ENCODE measurements at regions not wholly inside any gene's neighbourhood (a gene's known extent, or its start where the extent isn't known, plus 50 kb on each side); places are given as distances from the start of the nearest gene placed in this dataset.

GRCh38 chr3:177571271-177571943 is 374.1 kb upstream of the TBL1XR1 start:
- Histone ChIP-seq H3K9me3 (ENCODE audit: low read depth) (no peaks in the 10 kb centered on the region), H3K4me3 (no peak overlapping the region), H3K36me3 (no peaks in the 10 kb centered on the region), H3K4me1 (ENCODE audit: low read depth) (no peaks in the 10 kb centered on the region), H3K27ac (no peak overlapping the region), H3K27me3 (no peaks in the 10 kb centered on the region)
- TF ChIP-seq CTCF (IDR thresholded peaks at IDR 0.05; ENCODE audit: low read depth, low read length) = no peak
- no peak for DNase-seq (ENCODE audit: low read depth in 1 of 2, low spot score in 1 of 2)

- H3K4me1 ChIP-seq (ENCODE audit: low read depth) = no peaks in the 10 kb centered on the region
- no peaks in the 10 kb centered on the region for H3K9me3 ChIP-seq (ENCODE audit: low read depth)
- no peaks in the 10 kb centered on the region for H3K27me3 ChIP-seq
- no peak for DNase-seq (ENCODE audit: low read depth in 1 of 2, low spot score in 1 of 2)
- no peak overlapping the region for H3K4me3 ChIP-seq
- no peak overlapping the region for H3K27ac ChIP-seq
- TF ChIP-seq CTCF (IDR thresholded peaks at IDR 0.05; ENCODE audit: low read depth, low read length) = no peak
- no peaks in the 10 kb centered on the region for H3K36me3 ChIP-seq
These were observed 374.6 kb upstream of the TBL1XR1 start for GRCh38 chr3:177571944-177572315.

DNA sequence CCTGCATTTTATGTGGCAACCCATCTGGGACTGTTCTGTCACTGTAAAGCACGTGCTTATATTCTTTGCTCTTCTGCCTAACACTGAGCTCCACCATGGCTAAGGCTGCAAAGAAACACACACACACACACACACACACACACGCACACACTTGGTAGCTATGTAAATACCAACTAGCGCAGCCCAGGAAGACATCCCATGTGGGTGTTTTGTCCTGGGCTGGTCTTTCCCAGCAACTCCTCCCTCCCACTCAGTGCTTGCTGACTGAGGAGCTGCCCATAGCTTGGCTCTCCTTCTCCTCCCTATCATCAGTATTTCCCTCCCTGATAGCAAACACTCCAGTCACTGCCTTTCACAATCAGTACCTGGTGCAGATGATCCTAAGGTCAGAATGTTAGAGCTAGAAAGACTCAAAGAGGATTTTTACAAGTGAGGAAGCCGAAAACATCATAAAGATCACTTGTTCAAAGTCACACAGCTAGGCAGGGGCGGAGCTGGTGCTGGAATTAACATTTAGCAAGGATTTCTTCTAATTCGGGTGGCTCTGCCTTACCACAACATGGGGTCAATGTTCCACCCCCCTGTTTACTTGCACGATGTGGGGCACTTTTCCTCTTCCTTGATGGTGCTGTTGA is 377.1 kb upstream of the TBL1XR1 start:
- peak; percentile 11 to 95 for DNase-seq (ENCODE audit: low read depth in 1 of 2, low spot score in 1 of 2)
- TF ChIP-seq CTCF (IDR thresholded peaks at IDR 0.05; ENCODE audit: low read depth, low read length) = no peak
- no peaks in the 10 kb centered on the region for H3K9me3 ChIP-seq (ENCODE audit: low read depth)
- H3K4me1 ChIP-seq (ENCODE audit: low read depth) = no peaks in the 10 kb centered on the region
- no peak overlapping the region for H3K4me3 ChIP-seq
- no peaks in the 10 kb centered on the region for H3K36me3 ChIP-seq
- no peaks in the 10 kb centered on the region for H3K27me3 ChIP-seq
- H3K27ac ChIP-seq = no peak overlapping the region

GRCh38 chr3:177576746-177577145 is 379.5 kb upstream of the TBL1XR1 start:
- no peak for TF ChIP-seq CTCF (IDR thresholded peaks at IDR 0.05; ENCODE audit: low read depth, low read length)
- Histone ChIP-seq H3K4me1 (ENCODE audit: low read depth) (no peaks in the 10 kb centered on the region), H3K4me3 (no peak overlapping the region), H3K9me3 (ENCODE audit: low read depth) (no peaks in the 10 kb centered on the region), H3K36me3 (no peaks in the 10 kb centered on the region), H3K27ac (no peak overlapping the region), H3K27me3 (no peaks in the 10 kb centered on the region)
- DNase-seq (ENCODE audit: low read depth in 1 of 2, low spot score in 1 of 2) = no peak

GRCh38 chr3:177578488-177578887 is 381.2 kb upstream of the TBL1XR1 start:
- Histone ChIP-seq H3K36me3 (no peaks in the 10 kb centered on the region), H3K4me3 (no peak overlapping the region), H3K4me1 (ENCODE audit: low read depth) (no peaks in the 10 kb centered on the region), H3K9me3 (ENCODE audit: low read depth) (no peaks in the 10 kb centered on the region), H3K27ac (no peak overlapping the region), H3K27me3 (no peaks in the 10 kb centered on the region)
- DNase-seq (ENCODE audit: low read depth in 1 of 2, low spot score in 1 of 2) = no peak
- TF ChIP-seq CTCF (IDR thresholded peaks at IDR 0.05; ENCODE audit: low read depth, low read length) = no peak
